ENCODE measurements at regions not wholly inside any gene's neighbourhood (a gene's known extent, or its start where the extent isn't known, plus 50 kb on each side); places are given as distances from the start of the nearest gene placed in this dataset.

DNA sequence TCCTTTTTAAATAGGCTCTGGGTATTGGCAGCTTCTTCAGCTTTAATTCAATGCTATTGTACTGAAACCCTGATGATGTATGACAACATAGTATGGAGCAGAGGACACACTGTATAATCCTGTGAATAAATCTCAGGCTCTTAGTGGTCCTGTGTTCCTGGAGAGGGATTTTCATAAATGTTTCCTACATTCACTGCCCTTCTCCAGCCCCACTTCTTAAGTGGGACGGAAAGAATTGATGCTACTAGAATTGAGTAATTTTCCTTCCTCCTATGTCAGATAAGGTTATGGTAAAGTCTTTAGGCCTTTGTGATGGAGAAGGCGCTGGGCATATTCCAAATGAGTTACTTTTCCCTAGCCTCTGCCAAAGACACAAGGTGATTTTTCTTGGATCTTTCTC, 779.4 kb downstream of the TNS3 start:
- TF ChIP-seq POLR2A (IDR thresholded peaks at IDR 0.05) = no peak
- TF ChIP-seq, protein P1, sequence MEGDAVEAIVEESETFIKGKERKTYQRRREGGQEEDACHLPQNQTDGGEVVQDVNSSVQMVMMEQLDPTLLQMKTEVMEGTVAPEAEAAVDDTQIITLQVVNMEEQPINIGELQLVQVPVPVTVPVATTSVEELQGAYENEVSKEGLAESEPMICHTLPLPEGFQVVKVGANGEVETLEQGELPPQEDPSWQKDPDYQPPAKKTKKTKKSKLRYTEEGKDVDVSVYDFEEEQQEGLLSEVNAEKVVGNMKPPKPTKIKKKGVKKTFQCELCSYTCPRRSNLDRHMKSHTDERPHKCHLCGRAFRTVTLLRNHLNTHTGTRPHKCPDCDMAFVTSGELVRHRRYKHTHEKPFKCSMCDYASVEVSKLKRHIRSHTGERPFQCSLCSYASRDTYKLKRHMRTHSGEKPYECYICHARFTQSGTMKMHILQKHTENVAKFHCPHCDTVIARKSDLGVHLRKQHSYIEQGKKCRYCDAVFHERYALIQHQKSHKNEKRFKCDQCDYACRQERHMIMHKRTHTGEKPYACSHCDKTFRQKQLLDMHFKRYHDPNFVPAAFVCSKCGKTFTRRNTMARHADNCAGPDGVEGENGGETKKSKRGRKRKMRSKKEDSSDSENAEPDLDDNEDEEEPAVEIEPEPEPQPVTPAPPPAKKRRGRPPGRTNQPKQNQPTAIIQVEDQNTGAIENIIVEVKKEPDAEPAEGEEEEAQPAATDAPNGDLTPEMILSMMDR (IDR thresholded peaks at IDR 0.05) = no peak
